IMR-90 (cell line): ENCODE measurements at regions not wholly inside any gene's neighbourhood (a gene's known extent, or its start where the extent isn't known, plus 50 kb on each side); places are given as distances from the start of the nearest gene placed in this dataset.

Experiments
- BHLHE40 ChIP-seq: fragments of 150-350 bp; IDR thresholded peaks from 2 replicates; pipeline ENCODE4 v1.6.1; 2016; ENCODE audit warnings: mild to moderate bottlenecking, low read depth, low read length
- CEBPB ChIP-seq: IDR thresholded peaks from 2 replicates; pipeline ENCODE4 v1.6.1; 2012; ENCODE audit warnings: low read depth, low read length, improper control_type of control experiment
- CTCF ChIP-seq: conservative IDR thresholded peaks from 2 replicates; pipeline ENCODE4 v1.5.1; 2012; ENCODE audit warnings: mild to moderate bottlenecking, low read depth, low read length, improper control_type of control experiment
- FOS ChIP-seq: fragments of 150-350 bp; IDR thresholded peaks from 2 replicates; pipeline ENCODE4 v1.6.1; 2016; ENCODE audit warnings: low read depth, low read length
- MAFK ChIP-seq: IDR thresholded peaks from 2 replicates; pipeline ENCODE4 v1.6.1; 2012; ENCODE audit warnings: low read depth, low read length, improper control_type of control experiment
- MAZ ChIP-seq: IDR thresholded peaks from 2 replicates; pipeline ENCODE4 v1.6.1; 2012; ENCODE audit warnings: low read depth, mild to moderate bottlenecking, low read length, improper control_type of control experiment, moderate library complexity, borderline replicate concordance
- MXI1 ChIP-seq: IDR thresholded peaks from 2 replicates; pipeline ENCODE4 v1.6.1; 2012; ENCODE audit warnings: low read depth, mild to moderate bottlenecking, low read length, moderate library complexity, borderline replicate concordance
- NFE2L2 ChIP-seq: fragments of 150-350 bp; IDR thresholded peaks from 2 replicates; pipeline ENCODE4 v1.6.1; 2016; ENCODE audit warnings: low read depth, mild to moderate bottlenecking, low read length
- POLR2A ChIP-seq: IDR thresholded peaks from 2 replicates; pipeline ENCODE4 v1.6.1; 2012; ENCODE audit warnings: mild to moderate bottlenecking, low read depth, low read length
- RCOR1 ChIP-seq: IDR thresholded peaks from 2 replicates; pipeline ENCODE4 v1.6.1; 2012; ENCODE audit warnings: mild to moderate bottlenecking, low read length, improper control_type of control experiment; ENCODE audit not compliant: insufficient replicate concordance
- RFX5 ChIP-seq: IDR thresholded peaks from 2 replicates; pipeline ENCODE4 v1.8.0; 2012; ENCODE audit warnings: low read depth, mild to moderate bottlenecking, low read length, moderate library complexity
- SMC3 ChIP-seq: fragments of 150-350 bp; IDR thresholded peaks from 2 replicates; pipeline ENCODE4 v1.6.1; 2016; ENCODE audit warnings: low read depth, mild to moderate bottlenecking, antibody characterized with exemption, low read length, moderate library complexity
- TF ChIP-seq, protein P1 (sequence below): fragments of 150-350 bp; IDR thresholded peaks from 2 replicates; pipeline ENCODE4 v1.6.1; 2016; ENCODE audit warnings: low read depth, mild to moderate bottlenecking, low read length, moderate library complexity, borderline replicate concordance
- TF ChIP-seq, protein P2 (sequence below): fragments of 150-350 bp; IDR thresholded peaks from 2 replicates; pipeline ENCODE4 v1.6.1; 2017; ENCODE audit warnings: mild to moderate bottlenecking, antibody characterized with exemption, low read length, low read depth

DNA sequence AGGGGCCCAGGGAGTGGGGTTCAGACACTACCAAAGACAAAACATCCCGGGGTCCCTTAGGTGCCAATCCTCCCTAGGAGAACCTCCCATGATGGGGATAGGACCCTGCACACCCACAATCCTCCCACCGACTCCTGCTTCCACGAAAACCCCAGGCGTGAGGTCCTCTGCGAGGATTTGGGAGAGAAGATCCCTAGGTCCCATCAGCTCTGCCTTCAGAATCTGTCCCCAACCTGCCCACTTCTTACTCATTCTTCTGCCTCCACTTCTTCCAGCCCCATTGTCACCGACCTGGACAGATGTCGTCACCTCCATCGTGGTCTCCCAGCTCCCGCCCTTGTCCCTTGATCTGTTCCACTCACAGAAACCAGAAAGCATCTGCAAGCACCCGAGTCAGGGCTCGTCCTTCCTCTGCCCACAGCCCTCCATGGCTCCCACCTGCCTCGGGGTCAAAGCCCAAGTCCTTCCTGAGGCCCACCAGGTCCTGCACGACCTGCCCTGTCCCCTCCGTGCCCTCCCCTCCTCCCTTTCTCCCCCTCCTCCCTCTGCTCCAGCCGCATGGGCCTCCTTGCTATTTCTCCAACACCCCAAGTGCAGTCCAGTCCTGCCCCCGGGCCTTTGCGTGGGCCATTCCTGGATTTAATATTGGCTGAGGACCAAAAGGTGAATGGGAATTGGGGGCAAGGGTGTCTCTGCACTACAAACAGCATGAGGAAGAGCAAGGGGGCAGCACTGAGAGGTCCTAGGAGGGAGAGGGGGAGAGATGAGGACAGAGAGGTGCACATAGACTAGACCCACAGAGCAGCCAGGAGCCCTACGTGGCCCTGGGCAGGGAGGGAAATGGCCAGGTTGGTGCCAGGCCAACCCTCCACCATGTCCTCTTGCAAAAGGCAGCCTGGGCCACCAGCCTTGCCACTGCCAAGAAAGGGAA lies 51.3 kb downstream of the PTPRS start:
- TF ChIP-seq CTCF: no peak
- no peak for TF ChIP-seq NFE2L2
- TF ChIP-seq POLR2A: no peak
- TF ChIP-seq MAZ: no peak
- TF ChIP-seq, protein P1, sequence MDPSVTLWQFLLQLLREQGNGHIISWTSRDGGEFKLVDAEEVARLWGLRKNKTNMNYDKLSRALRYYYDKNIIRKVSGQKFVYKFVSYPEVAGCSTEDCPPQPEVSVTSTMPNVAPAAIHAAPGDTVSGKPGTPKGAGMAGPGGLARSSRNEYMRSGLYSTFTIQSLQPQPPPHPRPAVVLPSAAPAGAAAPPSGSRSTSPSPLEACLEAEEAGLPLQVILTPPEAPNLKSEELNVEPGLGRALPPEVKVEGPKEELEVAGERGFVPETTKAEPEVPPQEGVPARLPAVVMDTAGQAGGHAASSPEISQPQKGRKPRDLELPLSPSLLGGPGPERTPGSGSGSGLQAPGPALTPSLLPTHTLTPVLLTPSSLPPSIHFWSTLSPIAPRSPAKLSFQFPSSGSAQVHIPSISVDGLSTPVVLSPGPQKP: no peak
- no peak for TF ChIP-seq MXI1
- TF ChIP-seq, protein P2, sequence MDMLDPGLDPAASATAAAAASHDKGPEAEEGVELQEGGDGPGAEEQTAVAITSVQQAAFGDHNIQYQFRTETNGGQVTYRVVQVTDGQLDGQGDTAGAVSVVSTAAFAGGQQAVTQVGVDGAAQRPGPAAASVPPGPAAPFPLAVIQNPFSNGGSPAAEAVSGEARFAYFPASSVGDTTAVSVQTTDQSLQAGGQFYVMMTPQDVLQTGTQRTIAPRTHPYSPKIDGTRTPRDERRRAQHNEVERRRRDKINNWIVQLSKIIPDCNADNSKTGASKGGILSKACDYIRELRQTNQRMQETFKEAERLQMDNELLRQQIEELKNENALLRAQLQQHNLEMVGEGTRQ: no peak
- no peak for TF ChIP-seq RCOR1
- TF ChIP-seq CEBPB: no peak
- TF ChIP-seq SMC3: no peak
- no peak for TF ChIP-seq MAFK
- no peak for TF ChIP-seq BHLHE40
- no peak for TF ChIP-seq RFX5
- TF ChIP-seq FOS: no peak
